ENCODE measurements at regions not wholly inside any gene's neighbourhood (a gene's known extent, or its start where the extent isn't known, plus 50 kb on each side); places are given as distances from the start of the nearest gene placed in this dataset.

DNA sequence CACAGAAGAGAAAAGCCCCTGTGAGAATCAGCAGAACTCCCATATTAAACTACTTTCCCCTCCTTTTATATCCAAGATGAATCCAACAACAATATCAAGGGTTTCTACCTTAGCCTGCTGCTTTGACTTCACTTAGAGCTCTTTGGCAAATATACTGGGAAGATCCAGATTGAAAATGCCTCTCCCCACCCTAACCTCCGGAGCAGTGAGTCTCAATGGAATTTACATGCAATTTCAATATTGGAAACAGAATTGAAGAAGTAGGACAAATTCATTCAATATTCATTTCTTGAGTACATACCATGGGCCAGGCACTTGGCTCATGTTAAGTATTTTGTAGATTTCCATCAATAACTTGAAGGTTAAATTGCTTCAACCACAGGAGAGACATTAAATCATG, 457.4 kb downstream of the TBC1D4 start:
- H3K36me3 ChIP-seq (ENCODE audit: insufficient read depth): no peaks in the 10 kb centered on the region
- H3K4me1 ChIP-seq (ENCODE audit: insufficient read depth): no peaks in the 10 kb centered on the region
- no peak overlapping the region for H3K27ac ChIP-seq (ENCODE audit: low read depth)
- ATAC-seq: no peak
- H4K20me1 ChIP-seq (replicated peaks; ENCODE audit: insufficient read depth): no peaks in the 10 kb centered on the region
- no peaks in the 10 kb centered on the region for H3K4me1 Mint-ChIP-seq
- TF ChIP-seq EZH2 (IDR thresholded peaks at IDR 0.05; ENCODE audit: low read depth, unreplicated experiment) (no peak), JUNB (IDR thresholded peaks at IDR 0.05; ENCODE audit: unreplicated experiment) (no peak), ZNF462 (CRISPR knock-in tag; IDR thresholded peaks at IDR 0.05) (no peak), POLR2AphosphoS5 (IDR thresholded peaks at IDR 0.05; ENCODE audit: low read depth) (no peak), ZNF114 (CRISPR knock-in tag; IDR thresholded peaks at IDR 0.05) (no peak), ZNF331 (CRISPR knock-in tag; IDR thresholded peaks at IDR 0.05; ENCODE audit: low read depth) (no peak), NANOG (IDR thresholded peaks at IDR 0.05; ENCODE audit: borderline replicate concordance) (no peak), CREB1 (CRISPR knock-in tag; IDR thresholded peaks at IDR 0.05; ENCODE audit: low read depth) (no peak), REST (IDR thresholded peaks at IDR 0.05; ENCODE audit: unreplicated experiment) (no peak), EZH2phosphoT487 (IDR thresholded peaks at IDR 0.05; ENCODE audit: unreplicated experiment) (no peak), STAT1 (IDR thresholded peaks at IDR 0.05; ENCODE audit: unreplicated experiment) (no peak)
- TF ChIP-seq, protein P1, sequence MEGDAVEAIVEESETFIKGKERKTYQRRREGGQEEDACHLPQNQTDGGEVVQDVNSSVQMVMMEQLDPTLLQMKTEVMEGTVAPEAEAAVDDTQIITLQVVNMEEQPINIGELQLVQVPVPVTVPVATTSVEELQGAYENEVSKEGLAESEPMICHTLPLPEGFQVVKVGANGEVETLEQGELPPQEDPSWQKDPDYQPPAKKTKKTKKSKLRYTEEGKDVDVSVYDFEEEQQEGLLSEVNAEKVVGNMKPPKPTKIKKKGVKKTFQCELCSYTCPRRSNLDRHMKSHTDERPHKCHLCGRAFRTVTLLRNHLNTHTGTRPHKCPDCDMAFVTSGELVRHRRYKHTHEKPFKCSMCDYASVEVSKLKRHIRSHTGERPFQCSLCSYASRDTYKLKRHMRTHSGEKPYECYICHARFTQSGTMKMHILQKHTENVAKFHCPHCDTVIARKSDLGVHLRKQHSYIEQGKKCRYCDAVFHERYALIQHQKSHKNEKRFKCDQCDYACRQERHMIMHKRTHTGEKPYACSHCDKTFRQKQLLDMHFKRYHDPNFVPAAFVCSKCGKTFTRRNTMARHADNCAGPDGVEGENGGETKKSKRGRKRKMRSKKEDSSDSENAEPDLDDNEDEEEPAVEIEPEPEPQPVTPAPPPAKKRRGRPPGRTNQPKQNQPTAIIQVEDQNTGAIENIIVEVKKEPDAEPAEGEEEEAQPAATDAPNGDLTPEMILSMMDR (conservative IDR thresholded peaks at IDR 0.05; ENCODE audit: low read depth in 2 of 2): no peak
- TF ChIP-seq, protein P2, sequence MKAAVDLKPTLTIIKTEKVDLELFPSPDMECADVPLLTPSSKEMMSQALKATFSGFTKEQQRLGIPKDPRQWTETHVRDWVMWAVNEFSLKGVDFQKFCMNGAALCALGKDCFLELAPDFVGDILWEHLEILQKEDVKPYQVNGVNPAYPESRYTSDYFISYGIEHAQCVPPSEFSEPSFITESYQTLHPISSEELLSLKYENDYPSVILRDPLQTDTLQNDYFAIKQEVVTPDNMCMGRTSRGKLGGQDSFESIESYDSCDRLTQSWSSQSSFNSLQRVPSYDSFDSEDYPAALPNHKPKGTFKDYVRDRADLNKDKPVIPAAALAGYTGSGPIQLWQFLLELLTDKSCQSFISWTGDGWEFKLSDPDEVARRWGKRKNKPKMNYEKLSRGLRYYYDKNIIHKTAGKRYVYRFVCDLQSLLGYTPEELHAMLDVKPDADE (IDR thresholded peaks at IDR 0.05): no peak
- no peaks in the 10 kb centered on the region for H3K27me3 ChIP-seq (ENCODE audit: insufficient read depth)
- no peak overlapping the region for H3K4me2 ChIP-seq
- no peak for DNase-seq (ENCODE audit: low spot score)
- H3K9me3 Mint-ChIP-seq: peaks cover 10% of the 10 kb centered on the region; the same call in 2 of the 3 replicates
- no peak overlapping the region for H2AFZ ChIP-seq
- no peaks in the 10 kb centered on the region for H3F3A ChIP-seq (replicated peaks; ENCODE audit: low read depth)
- no peaks in the 10 kb centered on the region for H3K27me3 Mint-ChIP-seq (ENCODE audit: insufficient read depth, low read depth, poor library complexity)
- H3K4me3 Mint-ChIP-seq: no peak overlapping the region
- no peak overlapping the region for H3K27ac Mint-ChIP-seq
- no peaks in the 10 kb centered on the region for H3K79me2 ChIP-seq (replicated peaks; ENCODE audit: insufficient read depth)
- H3K36me3 Mint-ChIP-seq (ENCODE audit: low read depth): no peaks in the 10 kb centered on the region
- no peaks in the 10 kb centered on the region for H3K9me2 ChIP-seq (ENCODE audit: insufficient read depth)
- H3K4me3 ChIP-seq: no peak overlapping the region
